Gastroesophageal sphincter (tissue), 4 donors: ENCODE measurements at regions not wholly inside any gene's neighbourhood (a gene's known extent, or its start where the extent isn't known, plus 50 kb on each side); places are given as distances from the start of the nearest gene placed in this dataset.
"Not testable (repeated sequence)": the region's sequence is repeated elsewhere in the genome, so short reads cannot be mapped to it uniquely, and the experiment has no call there.

Source experiments
- ATAC-seq: fragments of 150-250 bp; one replicate; pipeline ENCODE4 v1.9.1; 2016; ENCODE audit warnings: mild to moderate bottlenecking, moderate library complexity
- H3K27ac ChIP-seq, 4 donors: fragments of 200-600 bp; sonication (generic) in 3 of 4; 1 replicate in 3 of 4; 2 replicates in 1 of 4; pipeline ENCODE4 v1.5.1; 2016 to 2019
- H3K27me3 ChIP-seq: fragments of 200-600 bp; sonication (generic); one replicate; pipeline ENCODE4 v1.5.1; 2019
- H3K36me3 ChIP-seq, 2 donors: fragments of 200-600 bp; sonication (generic); one replicate each; pipeline ENCODE4 v1.5.1; 2019; ENCODE audit warnings: control low read depth in 1 of 2
- H3K4me1 ChIP-seq, 3 donors: fragments of 200-600 bp; sonication (generic); 1 replicate in 2 of 3; 2 replicates in 1 of 3; pipeline ENCODE4 v1.5.1; 2016 to 2019; ENCODE audit warnings: control low read depth in 2 of 3
- H3K4me3 ChIP-seq, 2 donors: fragments of 200-600 bp; sonication (generic); one replicate each; pipeline ENCODE4 v1.5.1; 2019; ENCODE audit warnings: mild to moderate bottlenecking in 1 of 2, moderate library complexity in 1 of 2
- H3K9me3 ChIP-seq, 3 donors: fragments of 200-600 bp; sonication (generic); one replicate each; pipeline ENCODE4 v1.5.1; 2017 to 2019; ENCODE audit warnings: control low read depth in 2 of 3
- CTCF ChIP-seq, 4 experiments: fragments of 200-600 bp in 2 of 4; fragments of 450-650 bp in 2 of 4; sonication (generic) in 1 of 4; IDR thresholded peaks; one replicate each; pipeline ENCODE4 v1.5.1; 2017 to 2019; ENCODE audit warnings: antibody characterized with exemption in 4 of 4, mild to moderate bottlenecking in 2 of 4, moderate library complexity in 2 of 4
- EP300 ChIP-seq: sonication (generic); formaldehyde crosslinking; IDR thresholded peaks from one replicate; pipeline ENCODE4 v1.6.1; 2017; ENCODE audit warnings: antibody characterized with exemption, mild to moderate bottlenecking
- POLR2A ChIP-seq, 2 donors: fragments of 450-650 bp; IDR thresholded peaks; one replicate each; pipeline ENCODE4 v1.6.1; 2017; ENCODE audit warnings: antibody characterized with exemption in 2 of 2, mild to moderate bottlenecking in 2 of 2, moderate library complexity in 1 of 2
- POLR2AphosphoS5 ChIP-seq: sonication (generic); formaldehyde crosslinking; IDR thresholded peaks from one replicate; pipeline ENCODE4 v1.6.1; 2017; ENCODE audit warnings: antibody characterized with exemption
- WGBS, 2 donors: methylation state at CpG; one replicate each; pipeline ENCODE4 v1.1.5; 2018; ENCODE audit warnings: low coverage in 1 of 2; 5-methylcytosine and 5-hydroxymethylcytosine counted together

GRCh38 chr7:104956753-104957450, 57.1 kb upstream of the KMT2E start:
- H3K27ac ChIP-seq, result peak overlapping the region; percentile 18 to 77 (median 76)
- H3K27me3 ChIP-seq, result no peaks in the 10 kb centered on the region
- H3K9me3 ChIP-seq, result no peaks in the 10 kb centered on the region
- peaks cover 0 to 76% (median 9%) of the 10 kb centered on the region in 3 donors for H3K4me1 ChIP-seq
- TF ChIP-seq POLR2AphosphoS5, result no peak
- no peak for TF ChIP-seq CTCF (IDR thresholded peaks at IDR 0.05)
- no peak overlapping the region for H3K4me3 ChIP-seq
- peak; percentile 26 for ATAC-seq
- H3K36me3 ChIP-seq, result no peaks in the 10 kb centered on the region
- WGBS, 2 donors, result 18 to 24% methylated on average over 4 of the region's 4 CpGs

GRCh38 chr7:104958371-104958865, 55.6 kb upstream of the KMT2E start:
- peaks cover 2 to 83% (median 20%) of the 10 kb centered on the region in 3 donors for H3K4me1 ChIP-seq
- H3K36me3 ChIP-seq, result no peaks in the 10 kb centered on the region
- 3 to 28% methylated on average over 2 to 3 of the region's 3 CpGs for WGBS, 2 donors
- peak; percentile 29 for ATAC-seq
- TF ChIP-seq POLR2AphosphoS5 (no peak), EP300 (no peak), POLR2A (IDR thresholded peaks at IDR 0.05) (no peak), CTCF (IDR thresholded peaks at IDR 0.05) (no peak)
- no peaks in the 10 kb centered on the region for H3K9me3 ChIP-seq
- H3K27ac ChIP-seq, result peak overlapping the region; percentile 57 to 77 (median 68)
- no peak overlapping the region for H3K4me3 ChIP-seq
- H3K27me3 ChIP-seq, result no peaks in the 10 kb centered on the region

- H3K4me3 ChIP-seq, H3K9me3 ChIP-seq, ATAC-seq, H3K27me3 ChIP-seq, H3K36me3 ChIP-seq: not testable (repeated sequence)
- Histone ChIP-seq H3K27ac (peak overlapping the region in 3 of 4 donors; percentile 53 to 77 (median 76)), H3K4me1 (peaks cover 5 to 86% (median 31%) of the 10 kb centered on the region in 3 donors)
- 39 to 63% methylated on average over 2 of the region's 2 CpGs for WGBS, 2 donors
Measured at GRCh38 chr7:104959483-104959882, 54.5 kb upstream of the KMT2E start.

- H3K27ac ChIP-seq, result peak overlapping the region in 3 of 4 donors; percentile 51 to 73 (median 72)
- H3K4me1 ChIP-seq, result peaks cover 5 to 83% (median 34%) of the 10 kb centered on the region in 3 donors
- ATAC-seq, result peak; percentile 61
- no peaks in the 10 kb centered on the region for H3K9me3 ChIP-seq
- H3K27me3 ChIP-seq, result no peaks in the 10 kb centered on the region
- no peak overlapping the region for H3K4me3 ChIP-seq
- H3K36me3 ChIP-seq, result no peaks in the 10 kb centered on the region
- 72 to 95% methylated on average over 2 of the region's 2 CpGs for WGBS, 2 donors
- TF ChIP-seq POLR2A (IDR thresholded peaks at IDR 0.05), result no peak
- TF ChIP-seq EP300, result no peak
- TF ChIP-seq CTCF (IDR thresholded peaks at IDR 0.05), result no peak
- TF ChIP-seq POLR2AphosphoS5, result no peak
Measured at GRCh38 chr7:104960741-104961448, 53.1 kb upstream of the KMT2E start.

GRCh38 chr7:104961821-104962220, 52.2 kb upstream of the KMT2E start:
- no peak for ATAC-seq
- H3K27me3 ChIP-seq, result no peaks in the 10 kb centered on the region
- H3K4me1 ChIP-seq, result peaks cover 5 to 74% (median 34%) of the 10 kb centered on the region in 3 donors
- TF ChIP-seq CTCF (IDR thresholded peaks at IDR 0.05), result no peak
- TF ChIP-seq POLR2A (IDR thresholded peaks at IDR 0.05), result no peak
- no peak for TF ChIP-seq EP300
- TF ChIP-seq POLR2AphosphoS5, result no peak
- no peaks in the 10 kb centered on the region for H3K9me3 ChIP-seq
- H3K27ac ChIP-seq, result peak overlapping the region; percentile 10 to 82 (median 72)
- no peaks in the 10 kb centered on the region for H3K36me3 ChIP-seq
- no peak overlapping the region for H3K4me3 ChIP-seq
- WGBS, 2 donors, result 90 to 100% methylated on average over 2 to 3 of the region's 6 CpGs
